ENCODE measurements at regions not wholly inside any gene's neighbourhood (a gene's known extent, or its start where the extent isn't known, plus 50 kb on each side); places are given as distances from the start of the nearest gene placed in this dataset.
A peak's percentile ranks its signal among the peaks of the same experiment; 100 is the strongest.

DNA sequence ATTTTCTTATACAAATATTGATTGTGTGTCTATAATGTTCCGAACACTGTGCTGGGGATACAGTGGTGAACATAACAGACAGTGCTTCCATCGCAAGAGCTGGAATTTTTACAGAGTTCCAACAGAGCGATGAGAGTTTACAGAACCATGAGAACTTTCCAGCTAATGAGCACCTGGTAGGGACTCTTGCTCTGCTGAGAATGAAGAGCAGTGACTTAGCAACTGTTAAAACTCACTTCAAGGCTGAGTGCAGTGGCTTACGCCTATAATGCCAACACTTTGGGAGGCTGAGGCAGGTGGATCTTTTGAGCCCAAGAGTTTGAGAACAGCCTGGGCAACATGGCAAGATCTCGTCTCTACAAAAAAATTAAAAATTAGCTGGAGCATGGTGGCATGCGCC lies 113.8 kb upstream of the DIO2 start:
- TF ChIP-seq, protein P1, sequence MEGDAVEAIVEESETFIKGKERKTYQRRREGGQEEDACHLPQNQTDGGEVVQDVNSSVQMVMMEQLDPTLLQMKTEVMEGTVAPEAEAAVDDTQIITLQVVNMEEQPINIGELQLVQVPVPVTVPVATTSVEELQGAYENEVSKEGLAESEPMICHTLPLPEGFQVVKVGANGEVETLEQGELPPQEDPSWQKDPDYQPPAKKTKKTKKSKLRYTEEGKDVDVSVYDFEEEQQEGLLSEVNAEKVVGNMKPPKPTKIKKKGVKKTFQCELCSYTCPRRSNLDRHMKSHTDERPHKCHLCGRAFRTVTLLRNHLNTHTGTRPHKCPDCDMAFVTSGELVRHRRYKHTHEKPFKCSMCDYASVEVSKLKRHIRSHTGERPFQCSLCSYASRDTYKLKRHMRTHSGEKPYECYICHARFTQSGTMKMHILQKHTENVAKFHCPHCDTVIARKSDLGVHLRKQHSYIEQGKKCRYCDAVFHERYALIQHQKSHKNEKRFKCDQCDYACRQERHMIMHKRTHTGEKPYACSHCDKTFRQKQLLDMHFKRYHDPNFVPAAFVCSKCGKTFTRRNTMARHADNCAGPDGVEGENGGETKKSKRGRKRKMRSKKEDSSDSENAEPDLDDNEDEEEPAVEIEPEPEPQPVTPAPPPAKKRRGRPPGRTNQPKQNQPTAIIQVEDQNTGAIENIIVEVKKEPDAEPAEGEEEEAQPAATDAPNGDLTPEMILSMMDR (IDR thresholded peaks at IDR 0.05; ENCODE audit: extremely low read depth, low read depth, low read length) = no peak
- no peak overlapping the region for H3K27ac ChIP-seq (ENCODE audit: low read depth, low read length)

DNA sequence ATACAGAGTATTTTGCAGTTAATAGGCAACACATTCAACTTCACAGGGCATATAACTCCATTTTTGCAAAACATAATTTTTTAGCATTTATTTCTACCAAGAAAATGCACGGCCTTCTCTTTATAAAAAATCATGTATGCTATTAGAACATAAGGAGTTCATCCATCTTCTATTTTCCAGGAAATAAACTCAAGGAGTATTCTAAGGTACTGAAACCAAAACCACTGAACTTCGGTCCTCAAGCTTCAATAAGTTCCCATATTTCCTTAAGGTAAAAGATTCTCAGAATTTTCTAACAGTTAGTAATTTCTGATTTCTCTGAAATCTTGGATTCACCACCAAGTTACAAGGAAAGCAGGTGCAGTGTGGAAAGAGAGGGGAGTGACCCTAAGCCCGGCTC lies 113.3 kb upstream of the DIO2 start:
- Histone ChIP-seq H3K27ac (ENCODE audit: low read depth, low read length) (no peak overlapping the region), H3K79me2 (ENCODE audit: insufficient read depth, low read length) (no peaks in the 10 kb centered on the region), H3K4me1 (ENCODE audit: insufficient read depth, low read length) (no peaks in the 10 kb centered on the region), H4K20me1 (ENCODE audit: insufficient read depth, low read length) (no peaks in the 10 kb centered on the region), H3K9me3 (ENCODE audit: low read depth, low read length) (no peaks in the 10 kb centered on the region), H2AFZ (ENCODE audit: low read length) (no peak overlapping the region), H3K27me3 (ENCODE audit: insufficient read depth, low read length) (no peaks in the 10 kb centered on the region), H3K4me2 (ENCODE audit: insufficient read depth, low read length) (no peak overlapping the region), H3K4me3 (ENCODE audit: insufficient read depth, low read length) (no peak overlapping the region), H3K36me3 (ENCODE audit: insufficient read depth, low read length) (no peaks in the 10 kb centered on the region)
- TF ChIP-seq, protein P1 (IDR thresholded peaks at IDR 0.05; ENCODE audit: extremely low read depth, low read depth, low read length) = no peak
- DNase-seq (ENCODE audit: insufficient read length, low spot score, missing footprints) = no peak

More for the DNA sequence above, 113.8 kb upstream of the DIO2 start:
- Histone ChIP-seq H3K4me2 (ENCODE audit: insufficient read depth, low read length) (no peak overlapping the region), H2AFZ (ENCODE audit: low read length) (no peak overlapping the region), H3K9me3 (ENCODE audit: low read depth, low read length) (no peaks in the 10 kb centered on the region), H3K27me3 (ENCODE audit: insufficient read depth, low read length) (no peaks in the 10 kb centered on the region), H3K79me2 (ENCODE audit: insufficient read depth, low read length) (no peaks in the 10 kb centered on the region), H3K4me1 (ENCODE audit: insufficient read depth, low read length) (no peaks in the 10 kb centered on the region), H3K36me3 (ENCODE audit: insufficient read depth, low read length) (no peaks in the 10 kb centered on the region), H3K4me3 (ENCODE audit: insufficient read depth, low read length) (no peak overlapping the region), H4K20me1 (ENCODE audit: insufficient read depth, low read length) (no peaks in the 10 kb centered on the region)
- no peak for DNase-seq (ENCODE audit: insufficient read length, low spot score, missing footprints)

DNA sequence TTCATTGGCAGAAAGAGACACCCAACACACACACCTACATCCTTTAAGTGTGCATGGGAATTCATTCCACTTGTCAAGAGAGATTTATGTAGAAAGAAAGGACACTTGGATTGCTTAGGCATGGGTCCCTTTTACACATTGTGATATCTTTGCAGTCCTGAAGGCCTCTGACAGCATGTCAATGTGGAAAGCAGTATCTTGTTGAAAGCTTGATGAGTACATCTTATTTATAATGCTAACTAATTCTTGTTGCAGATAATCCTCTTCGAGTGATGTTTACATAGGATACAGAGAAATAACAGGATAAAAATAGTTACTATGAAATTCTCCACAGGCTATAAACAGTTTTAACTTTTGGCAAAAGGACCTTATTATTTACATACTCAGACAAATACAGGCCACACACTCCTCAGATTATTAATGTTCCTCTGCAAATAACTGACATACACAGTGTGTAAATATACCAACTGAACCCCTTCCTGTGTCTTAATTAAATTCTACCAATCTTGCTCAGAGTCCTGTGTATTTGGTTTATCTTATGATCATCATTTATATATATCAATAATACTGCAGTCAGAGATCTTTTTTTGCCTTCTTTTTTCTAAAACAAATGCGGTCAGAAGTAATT lies 111.8 kb upstream of the DIO2 start:
- no peak for DNase-seq (ENCODE audit: insufficient read length, low spot score, missing footprints)
- no peaks in the 10 kb centered on the region for H4K20me1 ChIP-seq (ENCODE audit: insufficient read depth, low read length)
- TF ChIP-seq, protein P1 (IDR thresholded peaks at IDR 0.05; ENCODE audit: extremely low read depth, low read depth, low read length) = no peak
- H2AFZ ChIP-seq (ENCODE audit: low read length) = no peak overlapping the region
- no peak overlapping the region for H3K4me3 ChIP-seq (ENCODE audit: insufficient read depth, low read length)
- no peaks in the 10 kb centered on the region for H3K27me3 ChIP-seq (ENCODE audit: insufficient read depth, low read length)
- H3K27ac ChIP-seq (ENCODE audit: low read depth, low read length) = no peak overlapping the region
- H3K9me3 ChIP-seq (ENCODE audit: low read depth, low read length) = no peaks in the 10 kb centered on the region
- H3K36me3 ChIP-seq (ENCODE audit: insufficient read depth, low read length) = no peaks in the 10 kb centered on the region
- no peak overlapping the region for H3K4me2 ChIP-seq (ENCODE audit: insufficient read depth, low read length)
- H3K79me2 ChIP-seq (ENCODE audit: insufficient read depth, low read length) = no peaks in the 10 kb centered on the region
- no peaks in the 10 kb centered on the region for H3K4me1 ChIP-seq (ENCODE audit: insufficient read depth, low read length)

DNA sequence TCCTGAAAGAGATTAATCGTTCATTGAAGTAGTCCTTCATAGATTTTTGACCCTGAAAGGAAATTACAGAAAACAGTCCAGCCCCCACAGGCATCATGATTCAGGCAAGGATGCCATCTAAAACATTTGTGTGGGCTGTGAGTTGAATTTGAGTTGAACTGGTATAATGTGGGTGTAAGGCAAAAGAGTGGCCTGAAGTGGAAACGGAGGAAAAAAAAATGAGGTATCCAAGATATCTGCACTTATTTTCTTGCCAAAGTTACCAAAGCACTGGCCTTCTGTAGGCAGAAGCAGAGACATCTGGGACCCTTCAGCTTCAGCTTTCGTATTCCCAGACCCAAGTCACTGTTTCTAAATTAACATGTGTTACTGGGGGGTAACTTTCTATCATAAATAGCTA lies 105.1 kb upstream of the DIO2 start:
- DNase-seq (ENCODE audit: insufficient read length, low spot score, missing footprints) = no peak
- Histone ChIP-seq H3K79me2 (ENCODE audit: insufficient read depth, low read length) (no peaks in the 10 kb centered on the region), H3K4me1 (ENCODE audit: insufficient read depth, low read length) (peaks cover 16% of the 10 kb centered on the region), H3K27ac (ENCODE audit: low read depth, low read length) (peak overlapping the region; percentile 35), H3K4me2 (ENCODE audit: insufficient read depth, low read length) (peak overlapping the region; percentile 29), H2AFZ (ENCODE audit: low read length) (peak overlapping the region; percentile 46), H4K20me1 (ENCODE audit: insufficient read depth, low read length) (no peaks in the 10 kb centered on the region), H3K36me3 (ENCODE audit: insufficient read depth, low read length) (no peaks in the 10 kb centered on the region), H3K4me3 (ENCODE audit: insufficient read depth, low read length) (no peak overlapping the region), H3K27me3 (ENCODE audit: insufficient read depth, low read length) (no peaks in the 10 kb centered on the region), H3K9me3 (ENCODE audit: low read depth, low read length) (no peaks in the 10 kb centered on the region)
- TF ChIP-seq, protein P1 (IDR thresholded peaks at IDR 0.05; ENCODE audit: extremely low read depth, low read depth, low read length) = no peak
